H54 (cell line): ENCODE measurements at regions not wholly inside any gene's neighbourhood (a gene's known extent, or its start where the extent isn't known, plus 50 kb on each side); places are given as distances from the start of the nearest gene placed in this dataset.

Experiments used
- DNase-seq: peaks from one replicate; pipeline ENCODE4 v3.0.0; 2011; ENCODE audit warnings: low spot score, mixed read lengths; ENCODE audit not compliant: insufficient read length
- FAIRE-seq: peaks from 3 replicates; lab custom pipeline; 2011; peaks lifted over from hg19 to GRCh38; lab: Jason Lieb, UNC
- POLR2A ChIP-seq: IDR thresholded peaks from 2 replicates; pipeline ENCODE4 v1.6.1; 2011; ENCODE audit warnings: low read depth, mild to moderate bottlenecking, low read length

DNA sequence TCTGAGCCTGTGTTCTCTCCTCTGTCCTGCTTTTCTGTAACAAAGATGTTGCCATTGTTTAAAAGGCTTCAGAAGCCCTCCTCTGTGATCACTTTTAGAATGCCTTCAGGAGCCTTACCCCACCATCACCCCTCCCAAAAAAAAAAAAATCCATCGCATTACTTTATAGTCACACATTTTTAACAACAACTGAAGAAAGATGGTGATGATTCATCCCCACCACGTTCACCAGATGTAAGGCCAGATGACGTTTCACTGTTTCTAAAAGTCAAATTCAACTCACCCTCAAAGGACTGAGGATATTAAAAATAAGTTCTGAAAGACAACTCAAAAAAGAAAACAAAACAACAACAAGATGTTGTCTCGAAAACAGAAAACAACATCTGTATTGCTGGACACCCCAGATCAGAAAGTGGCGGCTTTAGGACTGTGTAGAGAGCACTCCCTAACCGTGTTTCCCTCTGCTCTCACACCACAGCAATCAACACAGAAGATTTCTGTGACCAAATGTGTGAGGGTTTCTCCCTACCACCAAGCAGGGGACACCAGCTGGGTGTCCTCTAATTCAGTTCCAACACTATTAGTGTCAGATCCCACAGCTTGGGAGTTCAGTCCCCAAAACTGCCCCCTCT, 61.9 kb upstream of the CREB1 start:
- DNase-seq (no peak), FAIRE-seq (no peak)

DNA sequence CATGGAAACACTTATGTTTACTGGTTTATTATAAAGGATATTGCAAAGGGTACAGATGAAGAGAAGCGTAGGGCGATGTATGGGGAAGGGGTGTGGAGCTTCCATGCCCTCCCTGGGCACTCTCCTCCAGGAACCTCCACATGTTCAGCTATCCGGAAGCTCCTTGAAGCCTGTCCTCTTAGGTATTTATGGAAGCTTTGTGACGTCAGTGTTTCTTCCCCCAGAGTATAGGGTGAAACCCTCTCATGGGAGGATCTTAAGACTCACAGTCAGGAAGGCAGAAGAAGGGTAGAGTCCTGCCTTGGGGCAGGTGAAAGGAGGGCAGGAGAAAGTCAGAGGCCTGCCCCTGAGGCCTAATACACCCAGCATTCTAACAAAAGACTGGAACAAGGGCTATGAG, 61.3 kb upstream of the CREB1 start:
- FAIRE-seq (no peak), DNase-seq (no peak)
- no peak for TF ChIP-seq POLR2A

More for the DNA sequence above, 61.9 kb upstream of the CREB1 start:
- no peak for TF ChIP-seq POLR2A

DNA sequence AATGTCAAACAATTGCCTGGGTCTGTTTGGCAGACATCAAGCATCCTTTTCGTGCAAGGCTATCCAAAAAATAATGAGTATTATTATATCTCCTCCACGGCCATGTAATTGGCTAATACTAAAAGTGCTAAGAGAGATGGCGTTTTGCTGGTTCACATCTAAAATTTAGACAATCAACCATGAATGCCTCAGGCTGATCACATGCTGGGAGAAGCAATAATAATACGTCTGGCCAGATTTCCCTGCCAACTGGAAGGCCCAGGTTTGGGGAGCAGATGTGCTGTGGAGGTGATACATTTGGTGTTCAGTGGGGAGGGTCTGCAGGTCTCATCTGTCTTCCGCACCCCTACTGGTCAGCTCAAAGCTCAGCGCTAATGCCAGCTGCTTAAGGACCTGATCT, 60.3 kb upstream of the CREB1 start:
- FAIRE-seq = no peak

DNA sequence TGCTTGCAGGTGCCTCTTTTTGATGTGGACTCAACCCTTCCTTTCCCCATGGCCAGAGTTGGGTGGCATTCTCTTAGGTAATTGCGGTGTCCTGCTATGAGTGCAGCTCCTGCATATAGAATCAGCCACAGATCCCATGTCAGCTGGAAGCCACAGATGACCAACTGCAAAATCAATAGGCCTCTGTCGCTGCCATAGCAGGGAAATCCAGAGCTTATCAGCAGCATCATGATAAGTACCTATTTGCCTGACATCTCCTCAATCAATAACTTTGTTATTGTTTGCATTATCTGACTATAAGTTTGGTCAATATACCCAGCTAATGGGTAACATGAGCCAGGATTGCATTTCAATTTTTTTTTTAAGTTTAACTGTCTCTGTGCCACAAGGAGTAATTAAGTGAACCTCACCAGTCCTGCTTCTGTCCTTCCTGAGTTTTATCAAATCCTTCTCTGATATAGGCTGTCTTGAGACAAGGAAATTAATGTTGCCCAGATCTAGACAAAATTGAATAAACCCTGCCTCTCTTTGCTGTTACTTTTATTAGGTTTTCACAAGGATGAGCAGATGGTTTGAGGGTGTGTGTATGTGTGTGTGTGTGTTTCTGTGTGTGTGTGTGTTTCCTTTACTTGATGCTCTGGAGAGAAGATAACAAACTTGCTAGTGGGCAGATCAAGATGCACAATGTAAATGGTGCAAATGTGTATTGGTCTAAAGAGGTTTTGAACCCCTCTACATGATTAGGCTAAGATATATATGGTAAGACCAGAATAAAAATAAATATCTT, 59.6 kb upstream of the CREB1 start:
- DNase-seq = no peak
- no peak for TF ChIP-seq POLR2A
- FAIRE-seq = no peak

More for the DNA sequence above, 60.3 kb upstream of the CREB1 start:
- no peak for DNase-seq
- no peak for TF ChIP-seq POLR2A

DNA sequence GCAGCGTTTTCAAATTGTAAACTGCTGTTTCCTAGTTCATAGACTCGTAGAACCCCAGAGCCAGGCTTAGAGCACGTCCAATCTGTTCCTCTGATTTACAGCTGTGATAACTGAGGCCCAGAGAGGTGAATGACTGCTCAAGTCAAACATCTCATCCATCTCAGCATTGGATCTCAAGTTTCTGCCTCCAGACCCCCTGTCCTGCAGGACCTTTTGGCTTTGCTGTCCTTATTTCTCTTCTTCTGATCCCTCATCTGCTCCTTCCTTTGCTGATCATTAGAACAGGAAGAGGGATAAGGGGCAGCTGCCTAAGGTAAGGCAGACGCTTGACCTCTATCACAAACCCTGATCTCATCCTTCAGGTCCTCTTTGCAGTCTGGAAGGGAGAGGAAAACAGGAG, 58.5 kb upstream of the CREB1 start:
- no peak for TF ChIP-seq POLR2A
- FAIRE-seq (no peak), DNase-seq (no peak)

DNA sequence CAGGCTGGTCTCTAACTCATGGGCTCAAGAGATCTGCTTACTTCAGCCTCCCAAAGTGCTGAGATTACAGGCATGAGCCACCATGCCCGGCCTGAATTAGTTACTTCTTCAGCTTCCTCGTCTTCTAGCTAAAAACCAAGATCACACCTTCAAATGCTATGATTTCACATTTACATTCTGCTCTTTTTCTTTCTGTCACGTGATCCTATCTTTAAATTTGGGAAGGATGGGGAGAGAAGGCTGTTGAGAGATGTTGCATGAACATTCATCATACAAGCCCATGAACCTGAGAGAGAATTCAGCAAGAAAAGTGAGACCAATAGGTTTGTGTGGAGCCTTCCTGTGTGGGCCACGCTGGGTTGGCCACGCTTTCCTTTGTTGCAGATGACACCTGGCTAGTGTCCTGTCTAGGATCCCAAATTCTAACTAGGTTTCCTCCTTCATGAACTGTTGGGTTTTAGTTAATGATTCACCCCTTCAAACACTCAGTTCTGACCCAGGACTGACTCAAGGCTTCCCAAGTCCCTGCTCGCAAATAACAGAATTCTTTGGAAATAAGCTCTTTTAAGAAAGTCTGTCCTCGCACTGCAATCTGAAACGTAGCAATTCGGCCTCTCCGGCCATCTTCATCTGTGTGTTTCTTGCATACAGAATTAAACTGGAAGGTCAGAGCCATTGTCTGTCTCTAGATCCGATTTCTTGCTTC, 57.3 kb upstream of the CREB1 start:
- no peak for FAIRE-seq
- DNase-seq = no peak
- no peak for TF ChIP-seq POLR2A

DNA sequence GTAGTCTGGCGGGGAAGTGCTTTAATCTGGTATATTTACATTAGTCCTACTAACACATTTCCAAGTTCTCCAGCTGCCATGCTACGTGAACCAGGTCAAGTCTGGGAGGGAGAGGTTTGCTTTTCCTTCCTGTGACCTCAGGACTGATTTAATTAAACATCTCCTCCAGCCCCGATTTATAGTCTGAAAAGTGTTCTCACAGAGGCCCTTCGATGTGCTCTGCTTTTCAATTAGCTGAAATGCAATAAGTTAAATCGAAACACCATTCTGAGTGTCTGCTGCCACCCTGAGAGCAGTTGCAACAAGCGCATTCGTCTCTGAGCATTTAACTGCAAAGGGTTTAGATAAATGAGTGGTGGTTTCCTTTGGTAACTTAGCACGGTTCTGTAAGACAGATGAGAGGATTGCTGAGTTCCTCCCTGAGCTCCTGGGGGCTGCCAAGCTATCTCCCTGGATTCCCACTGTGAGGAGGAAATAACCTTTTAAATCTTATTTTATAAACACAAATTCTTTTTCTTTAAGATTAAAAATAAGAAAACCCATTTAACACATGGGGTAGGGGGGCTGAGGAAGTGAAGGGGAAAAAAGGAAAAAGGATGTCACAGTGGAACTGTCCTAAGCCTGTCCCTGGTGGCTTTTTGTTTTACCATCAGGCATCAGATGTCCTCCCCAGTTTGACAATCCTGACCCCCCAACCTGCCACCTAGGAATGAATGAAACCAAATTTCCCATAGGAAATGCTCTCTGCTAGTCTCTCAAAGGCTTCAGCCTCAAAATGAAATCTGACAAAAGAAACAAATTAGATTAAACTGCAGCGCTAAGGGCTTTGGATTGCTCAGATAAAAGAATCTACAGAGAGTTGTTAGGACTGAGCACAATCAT, 56.5 kb upstream of the CREB1 start:
- DNase-seq (no peak), FAIRE-seq (peak; percentile 85)
- no peak for TF ChIP-seq POLR2A

DNA sequence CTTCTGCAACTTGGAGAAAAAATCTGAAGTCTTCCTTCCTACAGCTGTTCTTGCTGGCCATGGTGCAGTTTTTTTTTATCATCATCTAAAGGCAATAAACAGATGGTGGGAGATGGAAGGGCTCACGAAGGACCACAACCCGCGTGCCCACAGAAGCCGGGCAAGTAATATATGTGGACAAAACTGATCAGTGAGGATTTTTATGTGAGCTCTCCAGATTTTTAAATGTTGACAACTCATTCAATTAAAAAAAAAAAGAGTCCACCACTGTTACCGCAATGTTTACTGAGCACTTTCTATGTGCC, 55.9 kb upstream of the CREB1 start:
- TF ChIP-seq POLR2A = no peak
- DNase-seq = no peak
- no peak for FAIRE-seq

DNA sequence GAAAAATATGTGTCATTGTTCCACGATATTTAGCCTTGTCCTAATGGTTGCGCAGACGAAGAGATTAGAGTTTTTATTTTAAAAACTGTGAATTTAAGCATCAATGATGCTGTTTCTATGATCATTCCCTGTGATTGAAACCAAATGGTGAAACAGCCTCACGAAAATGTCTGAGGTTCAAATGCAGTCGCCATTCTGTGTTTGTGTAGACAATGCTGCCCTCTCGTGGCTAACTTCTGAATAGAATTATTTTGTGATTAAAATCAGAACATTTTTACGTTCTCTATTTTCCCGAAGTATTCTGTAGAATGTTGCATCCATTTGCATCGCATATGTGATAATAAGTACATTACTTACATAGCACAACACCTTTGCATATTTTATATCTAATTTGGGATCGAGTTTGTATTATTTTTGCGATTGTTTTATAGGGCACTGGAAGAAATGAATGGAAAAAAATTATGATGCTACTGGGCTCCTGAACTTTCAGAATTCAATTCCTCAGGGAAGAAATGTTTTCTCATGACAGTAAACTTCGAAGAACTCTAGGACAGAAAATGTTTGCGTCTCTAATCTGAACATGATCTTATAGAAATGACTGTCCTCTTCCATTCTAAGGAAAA, 54.8 kb upstream of the CREB1 start:
- TF ChIP-seq POLR2A = no peak
- no peak for DNase-seq
- peak; percentile 55 for FAIRE-seq

DNA sequence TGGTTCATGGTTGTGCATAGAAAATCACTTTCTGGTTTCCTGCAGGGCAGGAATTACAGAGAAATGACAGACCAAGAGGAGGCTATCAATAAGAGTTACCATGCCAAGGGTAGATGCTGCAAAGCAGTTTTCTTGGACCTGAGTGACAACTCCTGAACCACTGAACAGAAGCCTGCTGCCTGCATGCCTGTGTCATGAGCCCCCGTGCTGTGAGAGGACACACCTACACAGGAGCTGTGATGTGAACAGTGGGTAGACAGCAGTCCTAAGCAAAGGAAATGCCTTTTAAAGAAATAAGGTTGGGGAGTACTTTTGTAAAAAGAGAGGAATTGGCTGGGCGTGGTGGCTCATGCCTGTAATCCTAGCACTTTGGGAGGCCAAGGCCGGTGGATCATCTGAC, 54.2 kb upstream of the CREB1 start:
- no peak for DNase-seq
- FAIRE-seq = peak; percentile 58
- TF ChIP-seq POLR2A = no peak

DNA sequence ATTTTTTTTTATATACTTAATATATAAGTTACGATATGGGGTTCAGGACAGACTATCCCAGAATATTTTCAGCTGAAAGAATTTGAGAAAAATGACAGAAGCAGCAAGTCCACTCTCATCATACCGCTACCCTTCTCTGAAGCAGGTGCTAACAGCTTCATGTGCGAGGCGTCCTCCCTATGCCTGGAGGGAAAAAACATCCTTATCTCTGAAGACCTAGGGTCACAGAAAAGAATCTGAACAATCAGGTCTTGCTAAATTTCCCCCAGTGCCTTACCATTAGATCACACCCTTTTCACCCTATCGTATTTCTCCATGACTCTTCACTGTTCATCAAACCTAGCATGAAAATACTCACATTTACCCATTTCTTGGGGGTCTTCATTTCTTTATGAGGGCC, 51.9 kb upstream of the CREB1 start:
- no peak for FAIRE-seq
- TF ChIP-seq POLR2A = no peak

DNA sequence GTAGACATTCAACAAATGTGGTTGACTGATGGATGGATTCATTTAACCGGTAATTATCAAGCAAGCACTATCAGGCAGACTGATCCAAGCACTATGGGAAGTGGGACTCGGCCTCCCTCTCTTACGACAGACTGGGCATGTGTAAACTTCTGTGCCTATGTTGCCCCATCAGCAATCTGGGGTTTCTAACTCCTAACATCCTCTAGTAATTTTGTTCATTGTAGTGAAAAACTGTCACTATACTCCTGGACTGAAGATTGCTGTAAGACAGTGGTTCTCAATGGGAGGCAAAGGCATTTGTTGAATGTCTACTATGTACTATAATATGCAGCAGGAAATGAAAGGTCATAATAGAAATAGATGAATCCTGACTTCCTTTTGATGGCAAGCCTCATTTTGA, 51.2 kb upstream of the CREB1 start:
- no peak for DNase-seq
- no peak for TF ChIP-seq POLR2A
- FAIRE-seq = peak; percentile 87

More for the DNA sequence above, 51.9 kb upstream of the CREB1 start:
- no peak for DNase-seq

DNA sequence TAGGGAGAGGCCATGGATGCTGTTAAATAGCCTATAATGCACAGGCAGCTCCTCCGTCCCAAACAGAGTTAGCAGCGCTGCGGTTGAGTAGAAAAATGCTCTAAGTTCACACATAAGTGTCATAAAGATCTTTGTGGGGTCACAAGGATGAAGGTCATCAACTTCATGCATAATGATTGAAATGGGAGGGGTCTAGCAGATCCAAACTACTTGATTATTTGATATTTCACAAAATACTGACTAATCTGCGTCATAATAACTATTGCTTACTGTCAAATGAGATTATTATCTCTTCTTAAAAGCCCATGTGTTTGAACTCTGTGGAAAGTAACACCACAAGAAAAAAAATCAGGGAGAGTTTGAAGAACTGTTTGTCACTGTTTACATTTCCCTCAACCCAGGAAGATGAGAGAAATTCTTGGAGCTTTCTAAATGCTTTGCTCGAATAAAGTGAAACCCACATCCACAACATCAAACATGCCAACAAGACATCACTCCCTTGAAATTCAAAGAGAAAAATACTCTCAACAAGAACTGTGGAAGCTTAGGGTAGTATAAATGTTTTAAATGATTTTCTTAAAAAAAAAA, 50.5 kb upstream of the CREB1 start:
- no peak for DNase-seq
- FAIRE-seq = no peak
- TF ChIP-seq POLR2A = no peak
